Colonic mucosa (tissue), 4 donors: ENCODE measurements at regions not wholly inside any gene's neighbourhood (a gene's known extent, or its start where the extent isn't known, plus 50 kb on each side); places are given as distances from the start of the nearest gene placed in this dataset.

Source experiments
- DNase-seq: peaks from one replicate; pipeline ENCODE4 v3.0.0-alpha.2; 2020
- H3K27ac ChIP-seq: fragments of 200-600 bp; one replicate; pipeline ENCODE4 v1.8.0; 2021
- H3K27me3 ChIP-seq: fragments of 200-600 bp; one replicate; pipeline ENCODE4 v1.8.0; 2021
- H3K36me3 ChIP-seq: fragments of 200-600 bp; one replicate; pipeline ENCODE4 v1.8.0; 2021
- H3K4me1 ChIP-seq: fragments of 200-600 bp; one replicate; pipeline ENCODE4 v1.8.0; 2021; ENCODE audit warnings: mild to moderate bottlenecking
- H3K4me3 ChIP-seq: fragments of 200-600 bp; one replicate; pipeline ENCODE4 v1.8.0; 2021
- H3K9ac ChIP-seq, 2 donors: one replicate each; pipeline ENCODE4 v1.7.0; 2013; ENCODE audit warnings: control low read depth in 2 of 2, low read depth in 2 of 2, low read length in 2 of 2
- H3K9me3 ChIP-seq: fragments of 200-600 bp; one replicate; pipeline ENCODE4 v1.8.0; 2021
- intact Hi-C: fragments of 100-400 bp; cut with DNase I; formaldehyde crosslinking; loops from one replicate; pipeline ENCODE4 v1.14.1; 2022
- TF ChIP-seq, protein P1 (sequence below): fragments of 200-600 bp; IDR thresholded peaks from one replicate; pipeline ENCODE4 v1.8.0; 2022; ENCODE audit warnings: antibody characterized with exemption, mild to moderate bottlenecking
- donor health status: healthy.
- donor health status: DM: no; HTN: no; CAD: no.
- donor health status: DM: no; HTN: no; CAD: no.

DNA sequence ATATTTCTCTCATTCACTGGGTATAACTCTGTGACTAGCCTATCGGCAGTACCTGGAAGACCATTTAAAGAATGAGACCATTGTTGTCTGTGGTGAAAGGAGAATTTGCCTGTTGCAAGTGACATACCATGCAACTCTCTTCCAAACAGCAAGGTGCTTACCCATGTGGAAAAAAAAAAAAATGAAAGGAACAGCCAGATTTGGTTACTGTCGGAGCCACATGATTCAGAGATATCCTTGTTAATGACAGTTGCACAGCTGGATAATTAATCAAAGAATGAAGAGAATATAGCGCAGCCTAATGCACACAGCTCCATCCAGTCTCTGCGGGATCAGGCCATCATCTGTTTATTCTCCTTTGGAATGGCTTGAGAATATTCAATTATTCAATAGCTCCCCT, 141.8 kb downstream of the HRH4 start:
- TF ChIP-seq, protein P1, sequence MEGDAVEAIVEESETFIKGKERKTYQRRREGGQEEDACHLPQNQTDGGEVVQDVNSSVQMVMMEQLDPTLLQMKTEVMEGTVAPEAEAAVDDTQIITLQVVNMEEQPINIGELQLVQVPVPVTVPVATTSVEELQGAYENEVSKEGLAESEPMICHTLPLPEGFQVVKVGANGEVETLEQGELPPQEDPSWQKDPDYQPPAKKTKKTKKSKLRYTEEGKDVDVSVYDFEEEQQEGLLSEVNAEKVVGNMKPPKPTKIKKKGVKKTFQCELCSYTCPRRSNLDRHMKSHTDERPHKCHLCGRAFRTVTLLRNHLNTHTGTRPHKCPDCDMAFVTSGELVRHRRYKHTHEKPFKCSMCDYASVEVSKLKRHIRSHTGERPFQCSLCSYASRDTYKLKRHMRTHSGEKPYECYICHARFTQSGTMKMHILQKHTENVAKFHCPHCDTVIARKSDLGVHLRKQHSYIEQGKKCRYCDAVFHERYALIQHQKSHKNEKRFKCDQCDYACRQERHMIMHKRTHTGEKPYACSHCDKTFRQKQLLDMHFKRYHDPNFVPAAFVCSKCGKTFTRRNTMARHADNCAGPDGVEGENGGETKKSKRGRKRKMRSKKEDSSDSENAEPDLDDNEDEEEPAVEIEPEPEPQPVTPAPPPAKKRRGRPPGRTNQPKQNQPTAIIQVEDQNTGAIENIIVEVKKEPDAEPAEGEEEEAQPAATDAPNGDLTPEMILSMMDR = no peak
- H3K9me3 ChIP-seq = no peaks in the 10 kb centered on the region
- intact Hi-C loops = no loop called here
- no peak for DNase-seq
- no peak overlapping the region for H3K9ac ChIP-seq
- H3K27me3 ChIP-seq = no peaks in the 10 kb centered on the region
- no peak overlapping the region for H3K4me3 ChIP-seq
- no peaks in the 10 kb centered on the region for H3K4me1 ChIP-seq
- H3K27ac ChIP-seq = no peak overlapping the region
- no peaks in the 10 kb centered on the region for H3K36me3 ChIP-seq

- Histone ChIP-seq H3K4me3 (no peak overlapping the region), H3K4me1 (no peaks in the 10 kb centered on the region), H3K36me3 (no peaks in the 10 kb centered on the region), H3K9me3 (no peaks in the 10 kb centered on the region), H3K9ac (no peak overlapping the region), H3K27me3 (no peaks in the 10 kb centered on the region), H3K27ac (no peak overlapping the region)
- TF ChIP-seq, protein P1 = no peak
- intact Hi-C loops = no loop called here
- DNase-seq = no peak
These were observed 142.7 kb downstream of the HRH4 start for GRCh38 chr18:24603151-24603550.

DNA sequence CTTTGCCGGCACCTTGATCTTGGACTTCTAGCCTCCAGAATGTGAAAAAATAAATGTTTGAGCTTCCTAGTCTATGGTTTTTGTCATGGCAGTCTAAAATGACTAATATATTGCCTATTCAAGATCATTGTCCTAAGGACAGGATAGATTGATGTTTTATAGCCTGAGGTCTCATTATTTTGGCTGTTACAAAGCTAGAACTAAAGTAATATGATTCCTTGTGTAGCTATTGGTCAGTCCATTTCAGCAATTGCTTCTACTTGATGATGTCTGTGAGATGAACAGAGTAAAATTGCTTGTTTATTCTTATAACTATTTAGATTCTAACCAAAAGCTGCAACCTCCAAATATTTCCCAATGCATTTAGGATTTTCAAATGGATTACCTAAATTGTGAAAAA, 145.0 kb downstream of the HRH4 start:
- intact Hi-C loops = no loop called here
- Histone ChIP-seq H3K4me3 (no peak overlapping the region), H3K27me3 (no peaks in the 10 kb centered on the region), H3K9ac (no peak overlapping the region), H3K27ac (no peak overlapping the region), H3K36me3 (no peaks in the 10 kb centered on the region), H3K9me3 (no peaks in the 10 kb centered on the region), H3K4me1 (no peaks in the 10 kb centered on the region)
- TF ChIP-seq, protein P1 = no peak
- no peak for DNase-seq

- H3K36me3 ChIP-seq = no peaks in the 10 kb centered on the region
- no peak overlapping the region for H3K4me3 ChIP-seq
- TF ChIP-seq, protein P1 = no peak
- H3K9me3 ChIP-seq = no peaks in the 10 kb centered on the region
- no peaks in the 10 kb centered on the region for H3K4me1 ChIP-seq
- H3K27ac ChIP-seq = no peak overlapping the region
- intact Hi-C loops = no loop called here
- DNase-seq = no peak
- no peak overlapping the region for H3K9ac ChIP-seq
- no peaks in the 10 kb centered on the region for H3K27me3 ChIP-seq
These were observed 148.8 kb downstream of the HRH4 start for GRCh38 chr18:24609254-24609653.

- no peak for DNase-seq
- Histone ChIP-seq H3K9ac (no peak overlapping the region), H3K4me3 (no peak overlapping the region), H3K36me3 (no peaks in the 10 kb centered on the region), H3K27ac (no peak overlapping the region), H3K4me1 (no peaks in the 10 kb centered on the region), H3K9me3 (no peaks in the 10 kb centered on the region), H3K27me3 (no peaks in the 10 kb centered on the region)
- intact Hi-C loops = no loop called here
- TF ChIP-seq, protein P1 = no peak
These were observed 150.6 kb downstream of the HRH4 start for GRCh38 chr18:24611075-24611474.
